ENCODE measurements at regions not wholly inside any gene's neighbourhood (a gene's known extent, or its start where the extent isn't known, plus 50 kb on each side); places are given as distances from the start of the nearest gene placed in this dataset.

DNA sequence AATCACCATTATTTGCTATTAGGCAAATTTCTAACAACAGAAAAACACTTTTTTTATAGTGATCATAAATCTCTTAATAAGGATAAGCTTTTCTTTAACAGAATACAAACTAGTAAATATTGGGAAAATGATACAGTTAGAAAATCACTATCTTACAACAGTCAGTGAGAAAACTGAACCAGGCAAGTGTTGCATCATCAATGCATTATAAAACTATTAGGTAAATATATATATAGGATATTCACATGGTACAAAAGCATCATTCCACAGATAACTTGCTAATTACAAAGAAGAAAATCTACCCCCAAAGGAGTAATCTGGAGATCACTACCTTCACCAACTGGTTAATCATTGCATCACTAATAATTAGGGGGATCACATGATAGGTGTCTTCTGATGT lies 652.1 kb downstream of the HACE1 start:
- no peak overlapping the region for H2AFZ ChIP-seq (ENCODE audit: low read depth, low read length)
- no peak overlapping the region for H3K27ac ChIP-seq (ENCODE audit: extremely low read depth, low read depth, low read length)
- ATAC-seq = no peak
- no peaks in the 10 kb centered on the region for H3K27me3 ChIP-seq (ENCODE audit: control insufficient read depth in 2 of 2, insufficient read depth in 2 of 2, low read length in 2 of 2)
- no peak overlapping the region for H3K4me3 ChIP-seq
- no TSS peak for BruUV-seq (replicated peaks)
- H3K9ac ChIP-seq (ENCODE audit: insufficient read depth in 1 of 2, low read depth in 2 of 2, low read length in 2 of 2) = no peak overlapping the region
- no peaks in the 10 kb centered on the region for H3K4me1 ChIP-seq (replicated peaks in 1 of 2; ENCODE audit: control insufficient read depth in 2 of 2, insufficient read depth in 2 of 2, low read length in 2 of 2)
- FAIRE-seq = no peak
- intact Hi-C loops (cut with micrococcal nuclease) (no loop called here), in situ Hi-C loops (cut with MboI) (no loop called here)
- ChIA-PET CTCF (ENCODE audit: low intra/inter-chr PET ratio) (no interaction called here), POLR2A (no interaction called here)
- no peaks in the 10 kb centered on the region for H3K36me3 ChIP-seq (ENCODE audit: control insufficient read depth, insufficient read depth, low read length)
- no peak for DNase-seq (ENCODE audit: extremely low read depth in 1 of 4, low spot score in 3 of 4)
- H3K9me3 ChIP-seq (replicated peaks; ENCODE audit: control insufficient read depth, insufficient read depth, low read depth, low read length) = no peaks in the 10 kb centered on the region
- TF ChIP-seq GABPB1 (CRISPR knock-in tag; IDR thresholded peaks at IDR 0.05) = no peak
- TF ChIP-seq, protein P1, sequence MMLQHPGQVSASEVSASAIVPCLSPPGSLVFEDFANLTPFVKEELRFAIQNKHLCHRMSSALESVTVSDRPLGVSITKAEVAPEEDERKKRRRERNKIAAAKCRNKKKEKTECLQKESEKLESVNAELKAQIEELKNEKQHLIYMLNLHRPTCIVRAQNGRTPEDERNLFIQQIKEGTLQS (IDR thresholded peaks at IDR 0.05) = peak; percentile 42; the same call in 1 of the 2 replicates
- TF ChIP-seq, protein P1 (CRISPR knock-in tag; conservative IDR thresholded peaks at IDR 0.05) = no peak
- TF ChIP-seq CBFB (CRISPR knock-in tag; IDR thresholded peaks at IDR 0.05) = no peak
- no peak for TF ChIP-seq CEBPG (CRISPR knock-in tag; IDR thresholded peaks at IDR 0.05)
- TF ChIP-seq CEBPG (tag; conservative IDR thresholded peaks at IDR 0.05 in 1 of 2, IDR thresholded peaks at IDR 0.05 in 1 of 2) = peak in 1 of 2 experiments; percentile 78; a peak in 2 of 4 replicates
- no peak for TF ChIP-seq RFX5 (IDR thresholded peaks at IDR 0.05; ENCODE audit: low read depth, low read length)
- TF ChIP-seq, protein P2, sequence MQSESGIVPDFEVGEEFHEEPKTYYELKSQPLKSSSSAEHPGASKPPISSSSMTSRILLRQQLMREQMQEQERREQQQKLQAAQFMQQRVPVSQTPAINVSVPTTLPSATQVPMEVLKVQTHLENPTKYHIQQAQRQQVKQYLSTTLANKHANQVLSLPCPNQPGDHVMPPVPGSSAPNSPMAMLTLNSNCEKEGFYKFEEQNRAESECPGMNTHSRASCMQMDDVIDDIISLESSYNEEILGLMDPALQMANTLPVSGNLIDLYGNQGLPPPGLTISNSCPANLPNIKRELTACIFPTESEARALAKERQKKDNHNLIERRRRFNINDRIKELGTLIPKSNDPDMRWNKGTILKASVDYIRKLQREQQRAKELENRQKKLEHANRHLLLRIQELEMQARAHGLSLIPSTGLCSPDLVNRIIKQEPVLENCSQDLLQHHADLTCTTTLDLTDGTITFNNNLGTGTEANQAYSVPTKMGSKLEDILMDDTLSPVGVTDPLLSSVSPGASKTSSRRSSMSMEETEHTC (IDR thresholded peaks at IDR 0.05) = no peak
- TF ChIP-seq, protein P3, sequence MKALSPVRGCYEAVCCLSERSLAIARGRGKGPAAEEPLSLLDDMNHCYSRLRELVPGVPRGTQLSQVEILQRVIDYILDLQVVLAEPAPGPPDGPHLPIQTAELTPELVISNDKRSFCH (CRISPR knock-in tag; IDR thresholded peaks at IDR 0.05) = no peak
- TF ChIP-seq, protein P3 (tag; IDR thresholded peaks at IDR 0.05) = no peak
- H3K9me1 ChIP-seq (ENCODE audit: control insufficient read depth, insufficient read depth, low read length) = no peaks in the 10 kb centered on the region
- H3K4me2 ChIP-seq (ENCODE audit: insufficient read depth, low read length) = no peak overlapping the region
- no peaks in the 10 kb centered on the region for H3K79me2 ChIP-seq (ENCODE audit: control insufficient read depth, insufficient read depth, low read length)
- no peaks in the 10 kb centered on the region for H4K20me1 ChIP-seq (replicated peaks; ENCODE audit: control insufficient read depth, insufficient read depth, low read length)
